ENCODE measurements at regions not wholly inside any gene's neighbourhood (a gene's known extent, or its start where the extent isn't known, plus 50 kb on each side); places are given as distances from the start of the nearest gene placed in this dataset.

- no peak for TF ChIP-seq CTCF (IDR thresholded peaks at IDR 0.05; ENCODE audit: insufficient read depth, low read length)
- TF ChIP-seq POLR2AphosphoS5 (IDR thresholded peaks at IDR 0.05; ENCODE audit: low read depth): no peak
- no peak for TF ChIP-seq GABPA (IDR thresholded peaks at IDR 0.05; ENCODE audit: low read depth)
These were observed 104.2 kb upstream of the RAB18 start for GRCh38 chr10:27399871-27400270.
